ENCODE measurements at regions not wholly inside any gene's neighbourhood (a gene's known extent, or its start where the extent isn't known, plus 50 kb on each side); places are given as distances from the start of the nearest gene placed in this dataset.
"Not testable (repeated sequence)": the region's sequence is repeated elsewhere in the genome, so short reads cannot be mapped to it uniquely, and the experiment has no call there.

DNA sequence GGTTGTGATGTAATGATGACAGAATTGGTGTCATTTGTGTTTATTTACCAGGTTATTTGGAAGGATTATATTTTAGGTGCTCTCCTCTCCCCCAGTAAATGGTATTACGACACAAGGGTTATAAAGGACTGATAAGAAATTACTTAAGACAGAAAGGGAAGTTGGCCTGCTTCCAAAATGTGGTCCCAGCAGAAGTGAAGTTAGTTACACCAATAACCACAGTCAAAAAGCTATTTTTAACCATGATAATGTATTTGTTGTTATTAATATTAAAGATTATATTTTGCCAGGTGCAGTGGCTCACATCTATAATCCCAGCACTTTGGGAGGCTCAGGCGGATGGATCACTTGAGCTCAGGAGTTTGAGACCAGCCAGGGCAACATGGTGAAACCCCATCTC lies 92.5 kb downstream of the SYT15B start:
- H3K27me3 Mint-ChIP-seq: peaks cover 13% of the 10 kb centered on the region
- ATAC-seq (ENCODE audit: low read depth); DNase-seq; H3K4me1 Mint-ChIP-seq; POLR2A ChIA-PET; H3K9me3 Mint-ChIP-seq; H3K4me3 Mint-ChIP-seq; H3K36me3 Mint-ChIP-seq; H3K27ac Mint-ChIP-seq: not testable (repeated sequence)

DNA sequence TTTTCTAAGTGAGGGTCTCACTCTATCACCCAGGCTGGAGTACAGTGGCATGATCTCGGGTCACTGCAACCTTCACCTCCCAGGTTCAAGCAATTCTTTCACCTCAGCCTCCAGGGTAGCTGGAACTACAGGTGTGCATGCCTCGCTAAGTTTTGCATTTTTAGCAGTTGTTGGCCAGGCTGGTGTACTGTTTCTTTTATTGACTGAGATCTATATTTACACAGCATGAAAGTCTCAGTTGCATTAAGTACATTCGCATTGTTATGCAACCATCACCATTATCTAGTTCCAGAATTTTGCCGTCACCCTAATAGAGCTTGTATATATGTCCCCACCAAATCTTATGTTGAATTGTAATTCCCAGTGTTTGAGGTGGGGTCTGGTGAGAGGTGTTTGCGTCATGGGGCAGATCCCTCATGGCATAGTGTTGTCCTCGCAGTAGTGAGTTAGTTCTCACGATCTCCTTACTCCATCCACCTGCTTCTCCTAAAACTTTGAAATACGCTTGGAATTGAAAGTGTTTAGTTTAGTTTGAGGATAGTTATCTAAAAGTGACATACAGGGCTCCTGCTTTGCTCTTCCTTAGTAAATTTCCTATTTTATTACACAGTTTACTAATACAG lies 101.3 kb downstream of the SYT15B start:
- DNase-seq; ATAC-seq (ENCODE audit: low read depth); H3K9me3 Mint-ChIP-seq; POLR2A ChIA-PET; H3K27ac Mint-ChIP-seq; H3K4me3 Mint-ChIP-seq; H3K36me3 Mint-ChIP-seq; H3K4me1 Mint-ChIP-seq: not testable (repeated sequence)
- H3K27me3 Mint-ChIP-seq: peaks cover 12% of the 10 kb centered on the region

DNA sequence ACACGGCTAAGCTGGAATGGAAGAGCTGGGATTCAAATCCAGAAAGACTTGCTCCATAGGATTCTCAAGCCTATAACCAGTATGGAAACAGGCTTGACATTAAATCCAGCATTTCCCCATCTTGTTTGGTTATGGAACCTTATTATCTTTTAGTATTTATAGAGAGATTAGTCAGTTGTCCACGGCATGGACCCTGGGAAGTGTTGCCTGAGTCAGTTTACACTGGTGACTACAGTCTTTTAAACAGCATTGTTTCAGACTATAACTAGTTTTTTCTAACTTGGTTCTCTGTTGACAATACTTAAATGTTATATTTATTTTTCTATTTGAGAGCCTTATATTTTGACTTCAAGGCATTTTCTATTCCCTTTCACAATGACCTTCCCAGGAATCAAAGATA lies 106.7 kb downstream of the SYT15B start:
- H3K27me3 Mint-ChIP-seq; DNase-seq; POLR2A ChIA-PET; H3K4me3 Mint-ChIP-seq; H3K4me1 Mint-ChIP-seq; H3K36me3 Mint-ChIP-seq; ATAC-seq (ENCODE audit: low read depth); H3K27ac Mint-ChIP-seq; H3K9me3 Mint-ChIP-seq: not testable (repeated sequence)

DNA sequence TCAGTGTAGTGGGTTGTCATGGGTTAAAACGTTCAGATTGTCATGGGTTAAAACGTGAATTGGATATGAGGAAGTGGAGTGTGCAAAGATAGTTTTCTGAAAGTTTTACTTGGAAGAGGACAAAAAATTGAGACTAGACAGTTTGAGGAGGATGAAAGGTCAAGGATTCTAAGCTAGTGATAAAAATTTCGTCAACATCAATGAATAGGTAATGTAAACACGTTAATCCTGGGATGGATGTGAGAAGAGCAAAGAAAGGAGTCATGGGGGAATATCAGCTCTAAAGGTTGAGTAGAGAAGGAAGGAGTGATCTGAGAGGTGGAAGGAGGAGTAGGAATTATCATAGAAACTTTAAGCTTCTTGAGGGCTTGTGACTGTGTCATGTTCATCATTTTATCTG lies 109.2 kb downstream of the SYT15B start:
- H3K36me3 Mint-ChIP-seq; POLR2A ChIA-PET; DNase-seq; H3K9me3 Mint-ChIP-seq; H3K27ac Mint-ChIP-seq; H3K4me3 Mint-ChIP-seq; H3K4me1 Mint-ChIP-seq; ATAC-seq (ENCODE audit: low read depth); H3K27me3 Mint-ChIP-seq: not testable (repeated sequence)

DNA sequence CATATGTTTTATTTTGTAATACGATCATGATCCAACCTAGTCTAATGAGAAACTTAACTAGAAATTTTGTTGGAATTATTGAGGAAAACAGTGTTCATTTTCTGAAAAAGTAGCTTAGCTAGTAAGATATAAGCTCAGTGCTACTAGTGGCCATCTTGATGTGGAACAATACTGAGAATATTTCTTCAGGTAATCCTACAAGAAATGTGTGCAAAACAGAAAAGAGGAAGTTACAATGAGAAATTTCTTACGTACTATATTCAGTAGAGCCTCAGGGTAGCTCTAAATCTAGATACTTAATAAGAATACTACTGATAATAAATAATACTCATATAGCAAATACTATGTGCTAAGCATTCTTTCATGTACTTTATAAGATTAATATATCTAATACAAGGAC lies 114.8 kb downstream of the SYT15B start:
- DNase-seq; H3K4me1 Mint-ChIP-seq; H3K36me3 Mint-ChIP-seq; ATAC-seq (ENCODE audit: low read depth); H3K27ac Mint-ChIP-seq; H3K27me3 Mint-ChIP-seq; POLR2A ChIA-PET; H3K9me3 Mint-ChIP-seq; H3K4me3 Mint-ChIP-seq: not testable (repeated sequence)

DNA sequence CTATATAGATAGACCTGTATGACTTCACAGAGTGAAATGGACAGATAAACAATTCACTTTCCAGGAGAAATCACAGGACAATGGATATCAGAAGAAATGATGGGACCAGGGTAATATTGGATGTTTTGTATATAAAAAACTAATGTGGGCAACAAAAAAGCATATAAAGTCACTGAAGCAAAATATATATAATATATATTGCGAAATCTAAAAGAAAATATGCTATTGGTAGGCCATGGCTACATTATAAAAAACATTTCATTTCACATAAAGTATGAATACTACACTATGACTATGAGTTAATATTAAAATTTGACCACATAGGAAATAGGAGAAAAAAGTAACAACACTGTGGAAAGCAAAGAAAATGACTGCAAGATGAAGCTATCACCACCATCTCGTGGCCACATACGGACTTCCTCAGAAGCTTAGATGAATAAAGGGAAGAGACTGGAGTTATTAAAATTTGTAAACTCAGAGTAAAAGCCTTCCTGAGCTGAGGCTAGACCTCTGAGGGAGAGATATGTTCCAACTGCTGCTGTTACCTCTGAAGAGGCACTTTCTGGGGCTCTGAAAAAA lies 115.8 kb downstream of the SYT15B start:
- H3K27me3 Mint-ChIP-seq; H3K4me1 Mint-ChIP-seq; H3K36me3 Mint-ChIP-seq; POLR2A ChIA-PET; DNase-seq; ATAC-seq (ENCODE audit: low read depth); H3K4me3 Mint-ChIP-seq; H3K9me3 Mint-ChIP-seq; H3K27ac Mint-ChIP-seq: not testable (repeated sequence)

DNA sequence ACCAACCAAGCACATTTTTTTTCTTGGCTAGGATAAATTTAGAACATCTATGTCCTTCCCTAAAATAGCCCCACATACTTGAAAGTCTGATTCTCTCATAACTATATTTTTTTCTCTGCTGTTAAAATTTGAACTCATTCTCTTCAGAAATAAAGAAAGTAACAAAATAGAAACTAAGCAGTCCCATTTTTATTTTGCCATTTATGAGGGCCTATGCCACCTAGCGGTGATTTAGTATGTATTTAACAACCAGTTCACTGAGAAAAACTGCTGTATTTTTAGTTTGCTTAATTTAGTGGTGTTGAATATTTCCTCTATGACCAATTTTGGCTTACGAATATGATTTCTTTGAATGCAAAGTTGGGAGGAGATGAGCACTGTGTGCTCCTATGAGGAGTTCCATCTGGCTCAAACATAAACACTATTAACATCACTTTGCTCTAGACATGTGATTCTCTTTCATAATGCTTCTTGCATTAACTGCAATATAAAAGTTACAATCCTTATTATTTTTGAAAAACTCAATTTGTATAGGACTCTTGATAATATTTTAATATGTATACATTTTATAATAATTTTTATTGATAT lies 116.6 kb downstream of the SYT15B start:
- ATAC-seq (ENCODE audit: low read depth): peak; percentile 58

DNA sequence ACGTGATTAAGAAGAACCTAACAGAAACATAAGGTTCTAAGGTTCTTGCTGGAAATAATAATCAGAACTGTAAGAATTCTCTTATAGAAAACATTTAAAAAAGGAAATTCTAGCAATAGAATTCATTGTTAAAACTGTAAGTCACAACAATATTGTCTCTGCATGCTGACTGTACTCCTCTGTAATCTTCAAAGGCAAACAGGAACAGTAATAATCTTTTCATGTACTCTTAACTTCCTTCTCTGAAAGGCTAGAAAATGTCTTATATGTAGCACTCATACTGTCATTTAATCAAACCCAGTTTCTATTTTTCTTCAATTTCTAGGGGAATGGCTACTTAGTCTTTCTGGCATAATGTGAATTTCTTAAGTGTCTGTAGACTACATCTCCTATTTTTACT lies 103.5 kb upstream of the AGAP9 start:
- H3K27me3 Mint-ChIP-seq: peaks cover 18% of the 10 kb centered on the region
- H3K27ac Mint-ChIP-seq; DNase-seq; H3K4me3 Mint-ChIP-seq; POLR2A ChIA-PET; H3K36me3 Mint-ChIP-seq; ATAC-seq (ENCODE audit: low read depth); H3K9me3 Mint-ChIP-seq; H3K4me1 Mint-ChIP-seq: not testable (repeated sequence)

More for the DNA sequence above, 116.6 kb downstream of the SYT15B start:
- H3K4me3 Mint-ChIP-seq, H3K9me3 Mint-ChIP-seq, H3K27me3 Mint-ChIP-seq, DNase-seq, H3K4me1 Mint-ChIP-seq, H3K36me3 Mint-ChIP-seq, H3K27ac Mint-ChIP-seq, POLR2A ChIA-PET: not testable (repeated sequence)

DNA sequence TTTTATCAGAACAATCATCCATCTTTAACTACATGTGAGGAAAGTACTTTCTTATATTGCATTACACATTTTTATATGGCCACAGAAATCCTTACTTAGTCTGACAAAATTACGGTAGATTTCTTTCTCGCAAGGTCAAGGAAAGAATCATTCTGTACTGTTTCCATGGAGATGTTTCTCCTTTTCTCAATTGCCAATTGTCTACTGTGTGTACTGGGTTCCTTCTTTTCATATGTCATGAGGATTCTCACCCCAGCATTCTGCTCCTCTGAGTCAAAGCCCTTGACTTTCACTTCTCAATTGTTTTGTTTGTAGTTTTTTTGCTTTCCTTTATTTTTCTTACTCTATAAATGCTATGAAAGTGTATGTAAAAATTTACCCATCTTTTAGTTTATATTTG lies 99.3 kb upstream of the AGAP9 start:
- ATAC-seq (ENCODE audit: low read depth); POLR2A ChIA-PET; H3K27ac Mint-ChIP-seq; H3K9me3 Mint-ChIP-seq; H3K4me3 Mint-ChIP-seq; H3K36me3 Mint-ChIP-seq; H3K4me1 Mint-ChIP-seq; DNase-seq: not testable (repeated sequence)
- H3K27me3 Mint-ChIP-seq: peaks cover 33% of the 10 kb centered on the region

DNA sequence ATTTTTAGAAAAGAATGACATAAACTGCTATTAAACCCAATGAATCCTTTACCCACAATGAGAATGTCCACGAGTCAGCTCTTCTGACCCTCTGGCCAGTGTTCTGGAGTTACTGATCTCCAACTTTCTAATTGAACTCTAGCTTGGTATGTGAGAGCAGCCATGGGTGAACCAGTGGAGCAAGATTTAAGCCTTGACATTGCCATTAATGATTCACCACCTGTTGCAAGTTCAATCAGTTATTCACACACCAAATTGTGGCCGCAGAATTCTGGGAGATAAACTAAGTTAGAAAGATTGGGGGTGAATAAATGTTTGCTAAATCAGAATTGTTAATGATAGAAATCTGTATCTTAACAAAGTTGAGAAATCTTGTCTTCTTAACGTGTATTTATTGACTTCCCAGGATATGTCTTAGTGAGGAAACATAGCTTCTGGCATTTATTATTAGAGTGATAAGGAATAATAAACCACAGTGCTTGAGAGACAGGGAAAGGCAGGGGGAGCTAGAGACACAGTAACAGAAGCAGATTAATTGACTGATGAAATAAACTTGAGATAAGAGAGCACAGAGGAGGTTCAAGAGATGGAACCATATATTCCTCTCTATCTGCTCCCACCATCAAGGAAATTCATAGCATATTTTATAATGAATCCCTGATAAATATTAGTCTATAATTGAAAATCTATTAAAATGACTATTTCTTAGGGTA lies 96.0 kb upstream of the AGAP9 start:
- ATAC-seq (ENCODE audit: low read depth); H3K4me3 Mint-ChIP-seq; H3K4me1 Mint-ChIP-seq; H3K27ac Mint-ChIP-seq; H3K9me3 Mint-ChIP-seq; H3K36me3 Mint-ChIP-seq; DNase-seq; POLR2A ChIA-PET: not testable (repeated sequence)
- peaks cover 31% of the 10 kb centered on the region for H3K27me3 Mint-ChIP-seq

DNA sequence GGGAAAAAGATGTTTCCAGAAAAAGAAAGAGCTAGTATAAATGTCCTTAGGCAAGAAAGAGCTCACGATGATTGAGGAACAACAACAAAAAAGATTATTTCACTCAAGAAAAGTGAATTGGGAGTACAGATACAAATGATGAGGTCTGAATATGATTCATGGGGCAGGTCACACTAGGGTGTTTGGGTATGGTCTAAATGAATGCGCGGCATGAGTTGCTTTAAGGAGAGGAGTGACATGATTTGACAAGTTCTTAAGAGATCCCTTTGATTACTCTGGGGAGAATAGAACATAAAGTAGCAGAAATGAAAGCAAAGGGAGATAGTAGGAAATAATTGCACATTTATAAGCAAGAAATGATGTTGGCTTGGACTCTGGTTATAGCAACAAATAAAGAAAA lies 85.9 kb upstream of the AGAP9 start:
- H3K36me3 Mint-ChIP-seq; DNase-seq; H3K9me3 Mint-ChIP-seq; POLR2A ChIA-PET; ATAC-seq (ENCODE audit: low read depth); H3K27me3 Mint-ChIP-seq; H3K4me1 Mint-ChIP-seq; H3K27ac Mint-ChIP-seq; H3K4me3 Mint-ChIP-seq: not testable (repeated sequence)

DNA sequence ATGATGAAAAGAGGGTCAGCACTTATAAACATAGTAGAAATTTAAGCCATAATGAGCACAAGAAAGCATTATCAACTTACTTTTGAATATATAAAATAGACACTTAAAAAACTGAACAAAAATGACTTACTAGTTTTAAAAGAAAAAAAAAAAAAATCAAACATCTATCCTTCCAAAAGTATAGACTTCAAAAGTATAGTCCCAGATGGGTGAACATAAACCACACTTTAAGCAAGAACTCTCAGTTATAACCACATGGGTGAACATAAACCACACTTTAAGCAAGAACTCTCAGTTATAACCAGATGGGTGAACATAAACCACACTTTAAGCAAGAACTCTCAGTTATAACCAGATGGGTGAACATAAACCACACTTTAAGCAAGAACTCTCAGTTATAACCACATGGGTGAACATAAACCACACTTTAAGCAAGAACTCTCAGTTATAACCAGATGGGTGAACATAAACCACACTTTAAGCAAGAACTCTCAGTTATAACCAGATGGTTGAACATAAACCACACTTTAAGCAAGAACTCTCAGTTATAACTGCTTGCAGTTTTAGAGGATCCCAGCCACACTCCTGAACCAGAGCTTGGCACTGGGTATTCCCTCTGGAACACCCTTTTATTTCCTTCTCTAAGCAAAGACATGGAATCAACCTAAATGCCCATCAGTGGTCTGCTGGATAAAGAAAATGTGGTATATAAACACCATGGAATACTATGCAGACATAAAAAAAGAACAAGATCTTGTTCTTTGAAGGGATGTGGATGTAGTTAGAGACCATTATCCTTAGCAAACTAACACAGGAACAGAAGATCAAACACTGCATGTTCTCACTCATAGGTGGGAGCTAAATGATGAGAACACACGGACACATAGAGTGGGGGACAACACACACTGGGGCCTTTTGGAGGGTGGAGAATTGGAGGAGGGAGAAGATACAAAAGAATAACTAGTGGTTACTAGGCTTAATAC lies 82.6 kb upstream of the AGAP9 start:
- H3K4me3 Mint-ChIP-seq, H3K27ac Mint-ChIP-seq, H3K4me1 Mint-ChIP-seq, H3K9me3 Mint-ChIP-seq, DNase-seq, H3K36me3 Mint-ChIP-seq, H3K27me3 Mint-ChIP-seq, POLR2A ChIA-PET: not testable (repeated sequence)
- ATAC-seq (ENCODE audit: low read depth): peak; percentile 60

DNA sequence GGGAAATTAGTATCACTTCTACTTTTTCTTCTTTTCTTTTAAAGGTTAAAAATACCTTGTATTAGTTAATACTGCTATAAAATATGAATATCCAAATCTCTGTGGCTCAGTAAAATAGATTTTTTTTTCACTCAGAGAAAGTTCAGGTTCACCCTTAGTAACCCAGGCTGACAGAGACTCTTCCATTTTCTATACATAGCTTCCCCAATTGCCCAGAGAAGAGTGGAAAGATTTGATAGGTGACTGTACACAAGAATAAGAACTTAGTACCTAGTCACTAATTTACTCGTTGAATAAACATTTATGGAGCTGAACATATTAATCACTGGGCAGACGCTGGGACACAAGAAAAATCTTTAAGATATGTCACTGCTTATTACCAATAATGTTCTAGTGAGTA lies 77.2 kb upstream of the AGAP9 start:
- ATAC-seq (ENCODE audit: low read depth); DNase-seq; H3K4me3 Mint-ChIP-seq; H3K36me3 Mint-ChIP-seq; H3K27ac Mint-ChIP-seq; H3K9me3 Mint-ChIP-seq; H3K27me3 Mint-ChIP-seq; H3K4me1 Mint-ChIP-seq; POLR2A ChIA-PET: not testable (repeated sequence)
